ENCODE measurements at regions not wholly inside any gene's neighbourhood (a gene's known extent, or its start where the extent isn't known, plus 50 kb on each side); places are given as distances from the start of the nearest gene placed in this dataset.

DNA sequence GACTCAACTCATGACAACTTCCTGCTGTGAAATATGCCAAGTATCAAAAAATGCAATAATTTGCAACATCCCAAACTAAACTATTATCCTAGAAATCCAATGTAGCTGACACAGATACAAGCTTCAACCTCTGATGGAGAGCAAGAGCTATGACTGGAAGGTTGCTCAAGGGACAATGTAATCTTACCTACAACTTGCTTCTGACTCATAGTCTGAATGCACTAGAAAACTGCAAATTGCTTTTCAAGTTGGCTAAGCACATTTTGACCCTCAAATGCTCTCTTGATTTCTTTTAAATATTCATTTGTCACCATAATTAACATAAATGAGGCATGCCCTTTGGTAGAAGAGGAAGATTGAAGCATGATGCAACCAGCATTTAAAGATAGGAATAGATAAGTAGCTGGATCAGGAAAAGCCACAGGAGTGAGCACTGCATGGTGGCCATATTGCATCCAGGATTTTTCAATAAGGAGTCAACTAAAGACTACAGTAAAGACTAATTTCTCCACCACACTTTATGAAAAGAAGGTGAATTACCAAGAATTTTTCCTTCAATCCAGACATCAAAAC, 630.8 kb upstream of the GBE1 start:
- Histone ChIP-seq H3K27ac (no peak overlapping the region), H3K4me3 (no peak overlapping the region), H3K4me1 (no peaks in the 10 kb centered on the region), H3K36me3 (no peaks in the 10 kb centered on the region), H3K9me3 (no peaks in the 10 kb centered on the region), H3K27me3 (no peaks in the 10 kb centered on the region)
- DNase-seq = no peak
- no peak for ATAC-seq (ENCODE audit: low FRiP score in 2 of 2)
- TF ChIP-seq POLR2A (IDR thresholded peaks at IDR 0.05) (no peak), EP300 (IDR thresholded peaks at IDR 0.05) (no peak), POLR2AphosphoS5 (IDR thresholded peaks at IDR 0.05) (no peak)
- TF ChIP-seq, protein P1, sequence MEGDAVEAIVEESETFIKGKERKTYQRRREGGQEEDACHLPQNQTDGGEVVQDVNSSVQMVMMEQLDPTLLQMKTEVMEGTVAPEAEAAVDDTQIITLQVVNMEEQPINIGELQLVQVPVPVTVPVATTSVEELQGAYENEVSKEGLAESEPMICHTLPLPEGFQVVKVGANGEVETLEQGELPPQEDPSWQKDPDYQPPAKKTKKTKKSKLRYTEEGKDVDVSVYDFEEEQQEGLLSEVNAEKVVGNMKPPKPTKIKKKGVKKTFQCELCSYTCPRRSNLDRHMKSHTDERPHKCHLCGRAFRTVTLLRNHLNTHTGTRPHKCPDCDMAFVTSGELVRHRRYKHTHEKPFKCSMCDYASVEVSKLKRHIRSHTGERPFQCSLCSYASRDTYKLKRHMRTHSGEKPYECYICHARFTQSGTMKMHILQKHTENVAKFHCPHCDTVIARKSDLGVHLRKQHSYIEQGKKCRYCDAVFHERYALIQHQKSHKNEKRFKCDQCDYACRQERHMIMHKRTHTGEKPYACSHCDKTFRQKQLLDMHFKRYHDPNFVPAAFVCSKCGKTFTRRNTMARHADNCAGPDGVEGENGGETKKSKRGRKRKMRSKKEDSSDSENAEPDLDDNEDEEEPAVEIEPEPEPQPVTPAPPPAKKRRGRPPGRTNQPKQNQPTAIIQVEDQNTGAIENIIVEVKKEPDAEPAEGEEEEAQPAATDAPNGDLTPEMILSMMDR (IDR thresholded peaks at IDR 0.05) = no peak

- H3K27ac ChIP-seq = no peak overlapping the region
- 81 to 85% methylated on average over 4 of the region's 4 CpGs for WGBS, 2 donors
- no peaks in the 10 kb centered on the region for H3K27me3 ChIP-seq
- no peaks in the 10 kb centered on the region for H3K36me3 ChIP-seq
- H3K4me3 ChIP-seq = no peak overlapping the region
- no peak for DNase-seq
- no peaks in the 10 kb centered on the region for H3K9me3 ChIP-seq
- TF ChIP-seq EP300 (IDR thresholded peaks at IDR 0.05) (no peak), POLR2AphosphoS5 (IDR thresholded peaks at IDR 0.05) (no peak), POLR2A (IDR thresholded peaks at IDR 0.05) (no peak)
- TF ChIP-seq, protein P1 (IDR thresholded peaks at IDR 0.05) = no peak
- no peak for ATAC-seq (ENCODE audit: low FRiP score in 2 of 2)
- no peaks in the 10 kb centered on the region for H3K4me1 ChIP-seq
Observed at GRCh38 chr3:82390868-82391267, 629.4 kb upstream of the GBE1 start.

GRCh38 chr3:82386647-82387046, 625.2 kb upstream of the GBE1 start:
- H3K9me3 ChIP-seq = no peaks in the 10 kb centered on the region
- H3K36me3 ChIP-seq = no peaks in the 10 kb centered on the region
- no peak overlapping the region for H3K4me3 ChIP-seq
- no peaks in the 10 kb centered on the region for H3K4me1 ChIP-seq
- TF ChIP-seq POLR2A (IDR thresholded peaks at IDR 0.05) = no peak
- TF ChIP-seq, protein P1 (IDR thresholded peaks at IDR 0.05) = no peak
- no peak for TF ChIP-seq POLR2AphosphoS5 (IDR thresholded peaks at IDR 0.05)
- no peak for TF ChIP-seq EP300 (IDR thresholded peaks at IDR 0.05)
- ATAC-seq (ENCODE audit: low FRiP score in 2 of 2) = no peak
- H3K27me3 ChIP-seq = no peaks in the 10 kb centered on the region
- WGBS, 2 donors = 51 to 64% methylated on average over 2 of the region's 2 CpGs
- no peak for DNase-seq
- H3K27ac ChIP-seq = no peak overlapping the region

GRCh38 chr3:82384181-82384580, 622.7 kb upstream of the GBE1 start:
- ATAC-seq (ENCODE audit: low FRiP score in 2 of 2) (no peak), DNase-seq (no peak)
- Histone ChIP-seq H3K36me3 (no peaks in the 10 kb centered on the region), H3K4me1 (no peaks in the 10 kb centered on the region), H3K27ac (no peak overlapping the region), H3K9me3 (no peaks in the 10 kb centered on the region), H3K27me3 (no peaks in the 10 kb centered on the region), H3K4me3 (no peak overlapping the region)
- WGBS, 2 donors = 68 to 69% methylated on average over 3 of the region's 3 CpGs
- TF ChIP-seq POLR2A (IDR thresholded peaks at IDR 0.05) = no peak
- TF ChIP-seq POLR2AphosphoS5 (IDR thresholded peaks at IDR 0.05) = no peak
- no peak for TF ChIP-seq EP300 (IDR thresholded peaks at IDR 0.05)
- TF ChIP-seq, protein P1 (IDR thresholded peaks at IDR 0.05) = no peak

DNA sequence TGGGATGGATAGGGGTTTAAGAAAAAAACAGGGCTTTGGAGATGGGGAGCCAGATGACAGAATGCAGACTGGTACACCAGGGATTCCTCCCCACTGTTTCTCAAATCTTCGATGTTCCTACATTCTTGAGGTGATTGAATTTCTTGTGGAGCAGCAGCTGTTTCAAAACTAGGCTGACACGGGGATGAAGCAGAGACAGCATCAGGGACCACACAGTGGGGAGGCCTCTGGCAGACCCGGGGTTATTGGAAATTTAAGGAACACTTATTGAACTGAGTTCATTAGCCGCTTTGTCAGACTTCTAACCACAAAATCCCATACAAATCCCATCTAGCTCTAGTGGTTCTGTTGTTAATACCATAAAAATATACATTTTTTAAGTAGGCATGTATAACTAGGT, 621.4 kb upstream of the GBE1 start:
- no peak for ATAC-seq (ENCODE audit: low FRiP score in 2 of 2)
- TF ChIP-seq, protein P1 (IDR thresholded peaks at IDR 0.05) = no peak
- TF ChIP-seq POLR2A (IDR thresholded peaks at IDR 0.05) = no peak
- TF ChIP-seq EP300 (IDR thresholded peaks at IDR 0.05) = no peak
- no peak for TF ChIP-seq POLR2AphosphoS5 (IDR thresholded peaks at IDR 0.05)
- no peaks in the 10 kb centered on the region for H3K36me3 ChIP-seq
- DNase-seq = no peak
- no peaks in the 10 kb centered on the region for H3K9me3 ChIP-seq
- no peaks in the 10 kb centered on the region for H3K4me1 ChIP-seq
- no peak overlapping the region for H3K27ac ChIP-seq
- WGBS, 2 donors = 73 to 86% methylated on average over 4 of the region's 4 CpGs
- H3K4me3 ChIP-seq = no peak overlapping the region
- no peaks in the 10 kb centered on the region for H3K27me3 ChIP-seq

All from upper lobe of left lung (tissue), 6 donors.